PC-3 (cell line): ENCODE measurements at regions not wholly inside any gene's neighbourhood (a gene's known extent, or its start where the extent isn't known, plus 50 kb on each side); places are given as distances from the start of the nearest gene placed in this dataset.

Source experiments
- CTCF ChIP-seq: fragments of 300-600 bp; sonication (generic); conservative IDR thresholded peaks from 2 replicates; pipeline ENCODE4 v1.5.1; 2017; ENCODE audit warnings: antibody characterized with exemption, low read depth, mild to moderate bottlenecking, low read length
- EZH2phosphoT487 ChIP-seq: fragments of 300-600 bp; sonication (generic); IDR thresholded peaks from 2 replicates; pipeline ENCODE4 v1.6.1; 2018; ENCODE audit warnings: mild to moderate bottlenecking, antibody characterized with exemption, low read length, borderline replicate concordance

- no peak for TF ChIP-seq CTCF
- TF ChIP-seq EZH2phosphoT487, result no peak
Measured at GRCh38 chr5:61802456-61802855, 470.4 kb downstream of the ZSWIM6 start.
